ENCODE measurements at regions not wholly inside any gene's neighbourhood (a gene's known extent, or its start where the extent isn't known, plus 50 kb on each side); places are given as distances from the start of the nearest gene placed in this dataset.
"Not testable (repeated sequence)": the region's sequence is repeated elsewhere in the genome, so short reads cannot be mapped to it uniquely, and the experiment has no call there.

- H3K4me1 ChIP-seq, result no peaks in the 10 kb centered on the region
- no peaks in the 10 kb centered on the region for H3K36me3 ChIP-seq
- no peak overlapping the region for H3K9ac ChIP-seq (ENCODE audit: low read depth in 2 of 2, low read length in 2 of 2)
- intact Hi-C loops (cut with DNase I), result no loop called here
- TF ChIP-seq CTCF (IDR thresholded peaks at IDR 0.05), result no peak
- no peak for DNase-seq
- H3K4me3 ChIP-seq, result no peak overlapping the region
- no peaks in the 10 kb centered on the region for H3K9me3 ChIP-seq
- H3K27ac ChIP-seq, result no peak overlapping the region
- no peaks in the 10 kb centered on the region for H3K27me3 ChIP-seq
Observed at GRCh38 chr4:38298868-38299713, 338.9 kb downstream of the PTTG2 start.

GRCh38 chr4:38302910-38303309, 342.7 kb downstream of the PTTG2 start:
- H3K9ac ChIP-seq (ENCODE audit: low read depth in 2 of 2, low read length in 2 of 2), result no peak overlapping the region
- no peak overlapping the region for H3K4me3 ChIP-seq
- H3K4me1 ChIP-seq, result no peaks in the 10 kb centered on the region
- DNase-seq, result no peak
- intact Hi-C loops (cut with DNase I), result no loop called here
- H3K36me3 ChIP-seq, result no peaks in the 10 kb centered on the region
- H3K27ac ChIP-seq, result no peak overlapping the region
- no peaks in the 10 kb centered on the region for H3K9me3 ChIP-seq
- no peaks in the 10 kb centered on the region for H3K27me3 ChIP-seq
- no peak for TF ChIP-seq CTCF (IDR thresholded peaks at IDR 0.05)

GRCh38 chr4:38304460-38304859, 344.3 kb downstream of the PTTG2 start:
- intact Hi-C loops (cut with DNase I); H3K4me3 ChIP-seq: not testable (repeated sequence)

GRCh38 chr4:38306482-38307071, 346.4 kb downstream of the PTTG2 start:
- Histone ChIP-seq H3K9me3 (no peaks in the 10 kb centered on the region), H3K27ac (no peak overlapping the region), H3K4me1 (no peaks in the 10 kb centered on the region), H3K36me3 (no peaks in the 10 kb centered on the region), H3K27me3 (no peaks in the 10 kb centered on the region), H3K9ac (ENCODE audit: low read depth in 2 of 2, low read length in 2 of 2) (no peak overlapping the region), H3K4me3 (no peak overlapping the region)
- intact Hi-C loops (cut with DNase I), result no loop called here
- TF ChIP-seq CTCF (IDR thresholded peaks at IDR 0.05), result no peak
- DNase-seq, result no peak

More at GRCh38 chr4:38304460-38304859, 344.3 kb downstream of the PTTG2 start:
- DNase-seq; H3K9ac ChIP-seq (ENCODE audit: low read depth in 2 of 2, low read length in 2 of 2); H3K27me3 ChIP-seq; H3K4me1 ChIP-seq; H3K36me3 ChIP-seq; H3K27ac ChIP-seq; H3K9me3 ChIP-seq: not testable (repeated sequence)

GRCh38 chr4:38308728-38309311, 348.6 kb downstream of the PTTG2 start:
- TF ChIP-seq CTCF (IDR thresholded peaks at IDR 0.05), result no peak
- no peak overlapping the region for H3K9ac ChIP-seq (ENCODE audit: low read depth in 2 of 2, low read length in 2 of 2)
- H3K9me3 ChIP-seq, result no peaks in the 10 kb centered on the region
- no peak overlapping the region for H3K27ac ChIP-seq
- no peak overlapping the region for H3K4me3 ChIP-seq
- no peaks in the 10 kb centered on the region for H3K36me3 ChIP-seq
- intact Hi-C loops (cut with DNase I), result no loop called here
- H3K27me3 ChIP-seq, result no peaks in the 10 kb centered on the region
- no peaks in the 10 kb centered on the region for H3K4me1 ChIP-seq
- DNase-seq, result no peak

GRCh38 chr4:38309471-38309870, 349.3 kb downstream of the PTTG2 start:
- Histone ChIP-seq H3K36me3 (no peaks in the 10 kb centered on the region), H3K9me3 (no peaks in the 10 kb centered on the region), H3K4me3 (no peak overlapping the region), H3K4me1 (no peaks in the 10 kb centered on the region), H3K27ac (no peak overlapping the region), H3K27me3 (no peaks in the 10 kb centered on the region), H3K9ac (ENCODE audit: low read depth in 2 of 2, low read length in 2 of 2) (no peak overlapping the region)
- intact Hi-C loops (cut with DNase I), result no loop called here
- no peak for DNase-seq
- no peak for TF ChIP-seq CTCF (IDR thresholded peaks at IDR 0.05)

All from colonic mucosa (tissue), 4 donors.